Esophagus muscularis mucosa (tissue), 4 donors: ENCODE measurements at regions not wholly inside any gene's neighbourhood (a gene's known extent, or its start where the extent isn't known, plus 50 kb on each side); places are given as distances from the start of the nearest gene placed in this dataset.

Experiments
- DNase-seq: peaks from one replicate; pipeline ENCODE4 v3.0.0-alpha.2; 2017; ENCODE audit errors: extremely low spot score
- H3K27ac ChIP-seq, 4 donors: fragments of 200-600 bp; sonication (generic); replicated peaks in 1 of 4; 1 replicate in 3 of 4; 2 replicates in 1 of 4; pipeline ENCODE4 v1.5.1; 2016 to 2019; ENCODE audit warnings: mild to moderate bottlenecking in 1 of 4
- H3K27me3 ChIP-seq, 4 donors: fragments of 200-600 bp; sonication (generic); one replicate each; pipeline versions ENCODE4 v1.5.1 to v1.6.0; 2016 to 2019
- H3K36me3 ChIP-seq, 4 donors: fragments of 200-600 bp; sonication (generic); one replicate each; pipeline ENCODE4 v1.5.1; 2016 to 2019
- H3K4me1 ChIP-seq, 4 donors: fragments of 200-600 bp; sonication (generic); one replicate each; pipeline ENCODE4 v1.5.1; 2016 to 2019
- H3K4me3 ChIP-seq, 4 donors: fragments of 200-600 bp; sonication (generic); 1 replicate in 2 of 4; 2 replicates in 2 of 4; pipeline ENCODE4 v1.5.1; 2016 to 2019; ENCODE audit warnings: mild to moderate bottlenecking in 4 of 4, moderate library complexity in 1 of 4
- H3K9me3 ChIP-seq, 4 donors: fragments of 200-600 bp; sonication (generic); 1 replicate in 3 of 4; 2 replicates in 1 of 4; pipeline ENCODE4 v1.5.1; 2016 to 2019
- EP300 ChIP-seq: sonication (generic); formaldehyde crosslinking; IDR thresholded peaks from one replicate; pipeline ENCODE4 v1.6.1; 2017; ENCODE audit warnings: antibody characterized with exemption
- POLR2A ChIP-seq: fragments of 450-650 bp; IDR thresholded peaks from one replicate; pipeline ENCODE4 v1.6.1; 2017; ENCODE audit warnings: antibody characterized with exemption, moderate library complexity, mild to moderate bottlenecking, low read depth
- POLR2AphosphoS5 ChIP-seq, 2 donors: sonication (generic); formaldehyde crosslinking; IDR thresholded peaks; one replicate each; pipeline ENCODE4 v1.6.1; 2017; ENCODE audit warnings: antibody characterized with exemption in 2 of 2
- whole genome bisulfite sequencing: methylation state at CpG from one replicate; pipeline ENCODE4 v1.1.5; 2018; 5-methylcytosine and 5-hydroxymethylcytosine counted together
- intact Hi-C: fragments of 100-400 bp; cut with DNase I; formaldehyde crosslinking; loops from one replicate; pipeline ENCODE4 v1.15.1; 2023
- TF ChIP-seq, protein P1 (sequence below), 3 experiments: fragments of 200-600 bp in 2 of 3; fragments of 450-650 bp in 1 of 3; sonication (generic) in 2 of 3; IDR thresholded peaks; one replicate each; pipeline ENCODE4 v1.5.1; 2017 to 2019; ENCODE audit warnings: antibody characterized with exemption in 3 of 3, mild to moderate bottlenecking in 2 of 3, moderate library complexity in 1 of 3

DNA sequence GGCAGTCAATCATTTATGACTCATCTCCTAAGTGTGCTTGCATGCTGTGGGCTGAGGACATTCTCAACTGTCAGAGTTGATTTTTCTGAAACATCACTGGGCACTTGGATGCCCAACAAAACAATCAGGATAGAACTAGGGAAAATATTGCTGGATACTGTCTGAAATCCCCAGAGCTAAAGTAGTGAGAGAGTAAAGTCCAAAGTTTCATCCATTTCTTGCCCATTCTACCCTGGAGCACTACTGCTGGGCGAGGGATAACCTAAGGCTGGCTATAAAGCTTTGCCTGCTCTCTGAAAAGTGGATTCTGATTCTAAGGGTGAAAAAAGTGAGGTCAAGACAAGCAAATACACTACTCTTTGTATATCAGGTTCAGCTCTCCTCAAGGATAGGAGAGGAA is 279.6 kb upstream of the EDA2R start:
- TF ChIP-seq POLR2A, result no peak
- TF ChIP-seq EP300, result no peak
- TF ChIP-seq POLR2AphosphoS5 (IDR thresholded peaks at IDR 0.05), result no peak
- TF ChIP-seq, protein P1, sequence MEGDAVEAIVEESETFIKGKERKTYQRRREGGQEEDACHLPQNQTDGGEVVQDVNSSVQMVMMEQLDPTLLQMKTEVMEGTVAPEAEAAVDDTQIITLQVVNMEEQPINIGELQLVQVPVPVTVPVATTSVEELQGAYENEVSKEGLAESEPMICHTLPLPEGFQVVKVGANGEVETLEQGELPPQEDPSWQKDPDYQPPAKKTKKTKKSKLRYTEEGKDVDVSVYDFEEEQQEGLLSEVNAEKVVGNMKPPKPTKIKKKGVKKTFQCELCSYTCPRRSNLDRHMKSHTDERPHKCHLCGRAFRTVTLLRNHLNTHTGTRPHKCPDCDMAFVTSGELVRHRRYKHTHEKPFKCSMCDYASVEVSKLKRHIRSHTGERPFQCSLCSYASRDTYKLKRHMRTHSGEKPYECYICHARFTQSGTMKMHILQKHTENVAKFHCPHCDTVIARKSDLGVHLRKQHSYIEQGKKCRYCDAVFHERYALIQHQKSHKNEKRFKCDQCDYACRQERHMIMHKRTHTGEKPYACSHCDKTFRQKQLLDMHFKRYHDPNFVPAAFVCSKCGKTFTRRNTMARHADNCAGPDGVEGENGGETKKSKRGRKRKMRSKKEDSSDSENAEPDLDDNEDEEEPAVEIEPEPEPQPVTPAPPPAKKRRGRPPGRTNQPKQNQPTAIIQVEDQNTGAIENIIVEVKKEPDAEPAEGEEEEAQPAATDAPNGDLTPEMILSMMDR (IDR thresholded peaks at IDR 0.05), result no peak
- H3K4me1 ChIP-seq, result no peaks in the 10 kb centered on the region
- H3K27me3 ChIP-seq, result no peaks in the 10 kb centered on the region
- no peak for DNase-seq
- H3K4me3 ChIP-seq, result no peak overlapping the region
- H3K36me3 ChIP-seq, result no peaks in the 10 kb centered on the region
- H3K9me3 ChIP-seq, result no peaks in the 10 kb centered on the region
- 8% methylated on average over 1 of the region's 1 CpG for WGBS
- H3K27ac ChIP-seq, result no peak overlapping the region
- intact Hi-C loops, result no loop called here

DNA sequence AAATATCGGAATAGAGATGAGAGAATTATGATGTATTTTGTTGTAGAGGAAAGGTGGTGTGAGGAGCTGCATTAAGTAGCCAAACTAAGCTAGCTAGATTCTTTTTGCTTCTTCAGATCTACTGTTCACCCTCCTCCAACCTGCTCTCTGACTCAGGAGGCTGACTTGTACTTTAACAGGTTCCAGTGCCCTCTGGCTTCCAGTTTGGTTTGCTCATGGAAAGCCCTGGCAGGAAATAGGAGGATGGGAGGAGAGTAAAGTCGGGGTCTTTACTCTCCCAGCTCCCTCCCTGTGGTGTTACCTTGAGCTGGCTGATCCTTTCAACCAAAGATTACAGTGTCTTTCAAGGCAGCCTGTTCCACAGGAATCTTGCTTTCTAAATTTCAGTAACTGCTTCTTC is 277.0 kb upstream of the EDA2R start:
- H3K36me3 ChIP-seq, result no peaks in the 10 kb centered on the region
- H3K4me3 ChIP-seq, result no peak overlapping the region
- H3K27me3 ChIP-seq, result no peaks in the 10 kb centered on the region
- DNase-seq, result no peak
- WGBS, result 52% methylated on average over 2 of the region's 2 CpGs
- no peaks in the 10 kb centered on the region for H3K4me1 ChIP-seq
- intact Hi-C loops, result no loop called here
- no peak overlapping the region for H3K27ac ChIP-seq
- H3K9me3 ChIP-seq, result no peaks in the 10 kb centered on the region
- TF ChIP-seq EP300, result no peak
- TF ChIP-seq POLR2A, result no peak
- TF ChIP-seq POLR2AphosphoS5 (IDR thresholded peaks at IDR 0.05), result no peak

DNA sequence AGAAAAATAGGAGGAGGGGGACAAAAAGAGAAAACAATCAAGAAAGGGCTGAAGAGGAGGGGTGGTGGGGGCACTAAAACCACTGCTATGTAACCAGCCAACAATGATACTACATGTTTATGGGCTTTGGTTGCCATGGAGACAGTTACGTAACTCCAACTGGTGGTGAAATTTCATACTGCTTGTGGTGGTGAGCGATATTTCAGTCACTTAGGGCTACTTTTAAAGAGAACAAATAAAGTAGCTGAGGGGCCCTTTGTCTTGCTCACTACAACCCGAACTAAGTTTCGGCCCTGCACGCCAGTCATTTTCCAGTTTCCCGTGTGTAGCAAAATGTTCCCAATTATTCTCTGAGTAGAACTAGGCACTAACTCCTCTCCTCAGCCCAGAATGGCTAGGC is 275.2 kb upstream of the EDA2R start:
- H3K9me3 ChIP-seq, result no peaks in the 10 kb centered on the region
- TF ChIP-seq POLR2AphosphoS5 (IDR thresholded peaks at IDR 0.05) (no peak), POLR2A (no peak), EP300 (no peak)
- H3K36me3 ChIP-seq, result no peaks in the 10 kb centered on the region
- H3K27ac ChIP-seq, result no peak overlapping the region
- H3K4me1 ChIP-seq, result no peaks in the 10 kb centered on the region
- DNase-seq, result no peak
- no peaks in the 10 kb centered on the region for H3K27me3 ChIP-seq
- intact Hi-C loops, result no loop called here
- H3K4me3 ChIP-seq, result no peak overlapping the region
- 63% methylated on average over 6 of the region's 6 CpGs for WGBS

DNA sequence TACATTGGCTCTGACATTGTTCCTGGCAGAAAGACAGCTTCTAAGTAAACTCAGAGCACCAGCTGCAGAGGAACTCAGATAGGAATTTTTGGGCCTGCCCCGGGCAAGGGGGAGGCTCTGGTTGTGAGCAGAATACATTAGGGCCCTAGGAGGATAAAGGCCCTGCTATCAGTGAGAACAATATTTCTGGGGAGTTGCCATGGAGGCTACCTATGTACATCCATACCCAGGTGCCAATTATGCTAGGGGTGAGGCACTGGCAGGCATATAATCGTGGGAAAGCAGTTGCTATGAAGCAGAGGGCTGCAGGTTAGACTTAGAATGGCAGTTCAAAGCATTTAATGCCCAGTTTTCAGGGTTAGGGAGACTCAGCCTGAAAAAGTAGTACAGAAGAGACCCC is 273.5 kb upstream of the EDA2R start:
- TF ChIP-seq POLR2A (no peak), POLR2AphosphoS5 (IDR thresholded peaks at IDR 0.05) (no peak), EP300 (no peak)
- TF ChIP-seq, protein P1 (IDR thresholded peaks at IDR 0.05), result no peak
- no peaks in the 10 kb centered on the region for H3K9me3 ChIP-seq
- no peaks in the 10 kb centered on the region for H3K27me3 ChIP-seq
- DNase-seq, result no peak
- WGBS, result 40% methylated on average over 2 of the region's 2 CpGs
- no peaks in the 10 kb centered on the region for H3K36me3 ChIP-seq
- no peak overlapping the region for H3K27ac ChIP-seq
- no peak overlapping the region for H3K4me3 ChIP-seq
- no peaks in the 10 kb centered on the region for H3K4me1 ChIP-seq
- intact Hi-C loops, result no loop called here

DNA sequence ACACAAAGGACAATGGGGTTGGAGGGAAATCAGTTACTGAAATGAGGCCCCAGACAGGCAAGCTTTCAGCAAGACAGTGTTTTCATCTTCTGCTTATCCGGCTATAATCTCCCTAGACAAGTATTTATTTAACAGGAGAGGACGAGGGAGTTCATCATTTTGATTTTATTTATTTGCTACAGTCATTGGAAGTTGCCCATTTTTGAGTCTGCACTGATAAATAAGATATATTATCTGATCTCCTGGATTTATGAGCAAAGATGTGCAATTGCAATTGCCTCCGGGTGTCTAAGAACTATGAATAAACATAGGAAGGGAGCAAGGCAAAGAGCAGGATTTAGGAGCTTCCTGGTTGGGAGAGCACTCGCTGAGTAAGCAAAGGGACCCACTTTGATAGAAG is 263.2 kb upstream of the EDA2R start:
- TF ChIP-seq, protein P1 (IDR thresholded peaks at IDR 0.05), result no peak
- TF ChIP-seq EP300, result no peak
- TF ChIP-seq POLR2A, result no peak
- no peak for TF ChIP-seq POLR2AphosphoS5 (IDR thresholded peaks at IDR 0.05)
- no peaks in the 10 kb centered on the region for H3K9me3 ChIP-seq
- 46% methylated on average over 4 of the region's 4 CpGs for WGBS
- DNase-seq, result no peak
- H3K27me3 ChIP-seq, result no peaks in the 10 kb centered on the region
- no peaks in the 10 kb centered on the region for H3K4me1 ChIP-seq
- no peak overlapping the region for H3K27ac ChIP-seq
- no peaks in the 10 kb centered on the region for H3K36me3 ChIP-seq
- H3K4me3 ChIP-seq, result no peak overlapping the region
- intact Hi-C loops, result no loop called here

DNA sequence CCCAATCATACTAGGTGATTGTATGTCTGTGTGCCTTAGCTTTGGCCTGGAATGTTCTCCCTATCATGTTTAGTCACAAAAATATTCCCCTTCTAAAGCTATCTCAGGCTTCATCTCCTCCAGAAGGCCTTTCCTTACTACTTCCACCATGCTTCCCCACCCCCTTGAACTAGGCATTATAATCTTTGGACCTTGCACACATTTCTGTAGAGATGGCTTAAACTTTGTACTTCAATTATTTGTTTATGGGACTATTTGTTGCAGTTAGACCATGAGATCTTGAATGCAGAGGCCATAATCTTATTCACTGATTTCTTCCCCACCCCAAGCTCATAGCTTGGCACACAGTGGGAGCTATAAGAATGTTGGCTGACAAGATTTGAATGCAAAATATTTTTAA is 262.0 kb upstream of the EDA2R start:
- Histone ChIP-seq H3K4me1 (no peaks in the 10 kb centered on the region), H3K4me3 (no peak overlapping the region), H3K27me3 (no peaks in the 10 kb centered on the region), H3K36me3 (no peaks in the 10 kb centered on the region), H3K9me3 (no peaks in the 10 kb centered on the region), H3K27ac (no peak overlapping the region)
- TF ChIP-seq EP300 (no peak), POLR2AphosphoS5 (IDR thresholded peaks at IDR 0.05) (no peak), POLR2A (no peak)
- TF ChIP-seq, protein P1 (IDR thresholded peaks at IDR 0.05), result no peak
- DNase-seq, result no peak
- intact Hi-C loops, result no loop called here
